Esophagus squamous epithelium (tissue), 5 donors: ENCODE measurements at regions not wholly inside any gene's neighbourhood (a gene's known extent, or its start where the extent isn't known, plus 50 kb on each side); places are given as distances from the start of the nearest gene placed in this dataset.

Experiments
- DNase-seq: peaks from one replicate; lab custom pipeline; 2025; lab: John Stamatoyannopoulos, UW
- H3K27ac ChIP-seq, 4 donors: fragments of 200-600 bp; sonication (generic); one replicate each; pipeline ENCODE4 v1.5.1; 2016 to 2019; ENCODE audit warnings: mild to moderate bottlenecking in 1 of 4
- H3K27me3 ChIP-seq, 4 donors: fragments of 200-600 bp; sonication (generic); 1 replicate in 3 of 4; 2 replicates in 1 of 4; pipeline versions ENCODE4 v1.5.1 to v1.6.0; 2017 to 2021; ENCODE audit warnings: antibody characterized with exemption in 1 of 4
- H3K36me3 ChIP-seq, 3 donors: fragments of 200-600 bp; sonication (generic); one replicate each; pipeline ENCODE4 v1.5.1; 2016 to 2019
- H3K4me1 ChIP-seq, 3 donors: fragments of 200-600 bp; sonication (generic); one replicate each; pipeline ENCODE4 v1.5.1; 2017 to 2019
- H3K4me3 ChIP-seq, 4 donors: fragments of 200-600 bp; sonication (generic); 1 replicate in 3 of 4; 2 replicates in 1 of 4; pipeline ENCODE4 v1.5.1; 2016 to 2019; ENCODE audit warnings: mild to moderate bottlenecking in 2 of 4, moderate library complexity in 1 of 4
- H3K9me3 ChIP-seq, 3 donors: fragments of 200-600 bp; sonication (generic); one replicate each; pipeline ENCODE4 v1.5.1; 2016 to 2019
- POLR2A ChIP-seq, 4 donors: fragments of 450-650 bp; IDR thresholded peaks; one replicate each; pipeline ENCODE4 v1.6.1; 2017; ENCODE audit warnings: antibody characterized with exemption in 4 of 4, mild to moderate bottlenecking in 4 of 4, moderate library complexity in 3 of 4
- WGBS, 2 donors: methylation state at CpG; one replicate each; pipeline ENCODE4 v1.1.5; 2018; 5-methylcytosine and 5-hydroxymethylcytosine counted together
- intact Hi-C: fragments of 100-400 bp; cut with DNase I; formaldehyde crosslinking; loops from one replicate; pipeline ENCODE4 v1.15.0; 2022
- TF ChIP-seq, protein P1 (sequence below), 6 experiments: fragments of 450-650 bp in 4 of 6; fragments of 200-600 bp in 2 of 6; sonication (generic) in 2 of 6; IDR thresholded peaks; one replicate each; pipeline ENCODE4 v1.5.1; 2016 to 2019; ENCODE audit warnings: antibody characterized with exemption in 6 of 6, mild to moderate bottlenecking in 4 of 6, moderate library complexity in 4 of 6
- donor health status: DM: yes; HTN: yes; CAD: no.

DNA sequence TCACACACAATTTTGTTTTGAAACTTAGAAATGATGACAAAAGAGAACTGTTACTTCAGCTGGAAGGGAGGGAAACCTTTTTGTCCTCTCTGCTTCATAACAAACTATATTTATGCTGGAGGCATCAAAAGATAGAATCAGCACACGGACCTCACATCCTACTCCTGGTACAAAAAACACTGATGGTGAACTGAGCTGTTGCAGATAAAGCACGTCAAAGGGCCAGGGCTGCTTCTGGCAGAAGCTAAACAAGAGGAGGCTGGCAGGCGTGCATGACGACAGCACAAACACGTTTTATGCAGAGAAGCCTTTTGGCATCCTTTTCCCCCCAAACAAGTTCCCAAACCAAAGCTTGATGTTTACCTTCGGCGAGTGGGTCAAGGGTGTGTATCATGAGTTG is 169.6 kb downstream of the SLC24A2 start:
- Histone ChIP-seq H3K36me3 (no peaks in the 10 kb centered on the region), H3K9me3 (no peaks in the 10 kb centered on the region), H3K4me1 (no peaks in the 10 kb centered on the region), H3K4me3 (no peak overlapping the region), H3K27ac (no peak overlapping the region), H3K27me3 (no peaks in the 10 kb centered on the region)
- TF ChIP-seq, protein P1, sequence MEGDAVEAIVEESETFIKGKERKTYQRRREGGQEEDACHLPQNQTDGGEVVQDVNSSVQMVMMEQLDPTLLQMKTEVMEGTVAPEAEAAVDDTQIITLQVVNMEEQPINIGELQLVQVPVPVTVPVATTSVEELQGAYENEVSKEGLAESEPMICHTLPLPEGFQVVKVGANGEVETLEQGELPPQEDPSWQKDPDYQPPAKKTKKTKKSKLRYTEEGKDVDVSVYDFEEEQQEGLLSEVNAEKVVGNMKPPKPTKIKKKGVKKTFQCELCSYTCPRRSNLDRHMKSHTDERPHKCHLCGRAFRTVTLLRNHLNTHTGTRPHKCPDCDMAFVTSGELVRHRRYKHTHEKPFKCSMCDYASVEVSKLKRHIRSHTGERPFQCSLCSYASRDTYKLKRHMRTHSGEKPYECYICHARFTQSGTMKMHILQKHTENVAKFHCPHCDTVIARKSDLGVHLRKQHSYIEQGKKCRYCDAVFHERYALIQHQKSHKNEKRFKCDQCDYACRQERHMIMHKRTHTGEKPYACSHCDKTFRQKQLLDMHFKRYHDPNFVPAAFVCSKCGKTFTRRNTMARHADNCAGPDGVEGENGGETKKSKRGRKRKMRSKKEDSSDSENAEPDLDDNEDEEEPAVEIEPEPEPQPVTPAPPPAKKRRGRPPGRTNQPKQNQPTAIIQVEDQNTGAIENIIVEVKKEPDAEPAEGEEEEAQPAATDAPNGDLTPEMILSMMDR (IDR thresholded peaks at IDR 0.05) = no peak
- no peak for TF ChIP-seq POLR2A (IDR thresholded peaks at IDR 0.05)
- DNase-seq = no peak
- WGBS, 2 donors = 39 to 48% methylated on average over 7 of the region's 7 CpGs
- intact Hi-C loops = no loop called here

DNA sequence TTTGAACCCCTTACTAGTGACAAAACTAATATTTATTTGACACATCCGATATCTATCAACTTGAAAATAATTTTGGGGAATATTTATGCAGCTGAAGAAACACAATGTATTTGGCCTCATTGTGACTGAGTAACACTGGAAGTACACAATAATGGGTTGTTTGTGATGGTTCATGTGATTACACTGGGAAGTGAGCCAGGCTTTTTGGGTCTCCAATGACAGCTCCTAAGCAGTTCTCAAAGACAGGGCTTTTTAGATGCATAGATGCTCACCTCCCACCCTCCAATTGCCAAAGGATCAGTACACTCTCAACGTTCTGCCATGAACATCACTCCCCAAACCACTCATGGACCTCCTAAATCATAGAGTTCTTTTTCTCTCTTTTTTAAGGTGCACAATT is 170.0 kb downstream of the SLC24A2 start:
- H3K36me3 ChIP-seq = no peaks in the 10 kb centered on the region
- intact Hi-C loops = no loop called here
- H3K4me1 ChIP-seq = no peaks in the 10 kb centered on the region
- TF ChIP-seq, protein P1 (IDR thresholded peaks at IDR 0.05) = no peak
- no peak for TF ChIP-seq POLR2A (IDR thresholded peaks at IDR 0.05)
- no peak overlapping the region for H3K4me3 ChIP-seq
- no peaks in the 10 kb centered on the region for H3K9me3 ChIP-seq
- WGBS, 2 donors = 34 to 69% methylated on average over 2 of the region's 2 CpGs
- H3K27ac ChIP-seq = no peak overlapping the region
- no peaks in the 10 kb centered on the region for H3K27me3 ChIP-seq
- DNase-seq = no peak

DNA sequence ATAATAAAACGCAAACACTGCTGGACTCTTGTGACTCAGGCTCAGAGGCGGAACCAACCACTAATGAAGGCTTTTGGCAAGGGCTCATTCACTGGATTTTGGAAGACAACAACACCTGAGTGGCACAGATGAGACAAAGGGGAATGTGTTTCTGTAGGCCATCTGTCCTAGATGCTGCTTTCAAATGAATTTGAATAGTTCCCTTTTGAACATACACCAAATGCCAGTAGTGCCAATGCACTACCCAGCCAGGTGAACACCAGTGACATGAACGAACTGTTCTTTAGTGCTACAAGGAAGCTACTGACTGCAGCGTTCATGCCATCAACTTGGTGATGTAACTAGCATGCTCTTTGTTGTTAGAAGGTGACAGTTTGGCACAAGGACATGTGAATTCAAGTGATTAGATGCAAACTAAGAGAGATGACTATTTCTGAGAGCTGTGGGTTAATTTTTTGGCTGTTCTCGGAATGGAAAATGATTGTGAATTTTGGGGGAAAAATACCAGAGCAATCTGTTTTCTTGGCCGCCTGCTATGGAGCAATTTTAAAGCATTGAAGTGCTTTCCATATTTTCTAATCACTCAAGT is 173.7 kb downstream of the SLC24A2 start:
- no peaks in the 10 kb centered on the region for H3K4me1 ChIP-seq
- no peaks in the 10 kb centered on the region for H3K36me3 ChIP-seq
- no peaks in the 10 kb centered on the region for H3K9me3 ChIP-seq
- no peak for DNase-seq
- intact Hi-C loops = no loop called here
- TF ChIP-seq POLR2A (IDR thresholded peaks at IDR 0.05) = no peak
- TF ChIP-seq, protein P1 (IDR thresholded peaks at IDR 0.05) = no peak
- no peak overlapping the region for H3K27ac ChIP-seq
- no peaks in the 10 kb centered on the region for H3K27me3 ChIP-seq
- WGBS, 2 donors = 67 to 70% methylated on average over 4 to 6 of the region's 6 CpGs
- no peak overlapping the region for H3K4me3 ChIP-seq

DNA sequence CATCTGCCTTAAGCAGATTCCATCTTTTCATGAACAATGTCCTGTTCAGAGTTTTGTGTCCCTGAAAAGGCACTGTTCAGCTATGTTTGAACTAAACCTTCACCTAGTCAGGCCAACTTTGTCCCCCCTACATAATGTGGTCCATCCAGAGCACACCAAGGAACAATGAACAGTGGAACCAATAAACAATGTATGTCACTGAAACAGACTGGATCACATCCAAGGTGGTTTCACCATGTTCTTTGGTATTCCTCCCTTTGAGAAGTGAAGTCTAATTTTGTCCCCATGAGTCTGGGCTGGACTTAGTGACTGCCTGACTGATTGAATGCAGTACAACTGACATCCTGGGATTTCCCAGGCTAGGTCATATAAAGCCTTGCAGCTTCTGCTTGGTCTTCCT is 174.5 kb downstream of the SLC24A2 start:
- Histone ChIP-seq H3K27me3 (no peaks in the 10 kb centered on the region), H3K4me1 (no peaks in the 10 kb centered on the region), H3K9me3 (no peaks in the 10 kb centered on the region), H3K4me3 (no peak overlapping the region), H3K36me3 (no peaks in the 10 kb centered on the region), H3K27ac (no peak overlapping the region)
- TF ChIP-seq, protein P1 (IDR thresholded peaks at IDR 0.05) = no peak
- no peak for TF ChIP-seq POLR2A (IDR thresholded peaks at IDR 0.05)
- DNase-seq = no peak
- intact Hi-C loops = no loop called here

DNA sequence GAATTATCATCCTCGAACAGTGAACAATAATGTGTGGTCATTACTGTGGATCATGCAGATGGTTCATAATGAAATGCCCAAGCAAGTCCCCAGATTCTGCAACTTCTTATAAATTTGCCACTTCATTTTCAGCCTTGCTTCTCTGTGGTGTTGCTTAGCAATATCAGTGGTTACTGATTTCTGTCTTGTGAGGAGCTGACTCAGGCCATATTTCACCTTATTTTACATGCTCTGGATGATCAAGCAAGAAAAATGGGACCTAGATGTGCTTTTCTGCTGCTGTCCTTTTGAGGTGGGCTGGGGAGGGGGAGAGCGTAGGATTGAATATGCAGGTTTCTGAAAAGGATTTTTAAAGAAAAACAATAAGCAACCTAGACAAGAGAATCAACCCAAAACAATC is 188.3 kb downstream of the SLC24A2 start:
- TF ChIP-seq, protein P1 (IDR thresholded peaks at IDR 0.05) = no peak
- TF ChIP-seq POLR2A (IDR thresholded peaks at IDR 0.05) = no peak
- Histone ChIP-seq H3K27ac (no peak overlapping the region), H3K4me1 (no peaks in the 10 kb centered on the region), H3K27me3 (no peaks in the 10 kb centered on the region), H3K36me3 (no peaks in the 10 kb centered on the region), H3K4me3 (no peak overlapping the region), H3K9me3 (no peaks in the 10 kb centered on the region)
- intact Hi-C loops = no loop called here
- DNase-seq = no peak
- 67 to 79% methylated on average over 1 to 2 of the region's 2 CpGs for WGBS, 2 donors
